ENCODE measurements at regions not wholly inside any gene's neighbourhood (a gene's known extent, or its start where the extent isn't known, plus 50 kb on each side); places are given as distances from the start of the nearest gene placed in this dataset.
"Not testable (repeated sequence)": the region's sequence is repeated elsewhere in the genome, so short reads cannot be mapped to it uniquely, and the experiment has no call there.

DNA sequence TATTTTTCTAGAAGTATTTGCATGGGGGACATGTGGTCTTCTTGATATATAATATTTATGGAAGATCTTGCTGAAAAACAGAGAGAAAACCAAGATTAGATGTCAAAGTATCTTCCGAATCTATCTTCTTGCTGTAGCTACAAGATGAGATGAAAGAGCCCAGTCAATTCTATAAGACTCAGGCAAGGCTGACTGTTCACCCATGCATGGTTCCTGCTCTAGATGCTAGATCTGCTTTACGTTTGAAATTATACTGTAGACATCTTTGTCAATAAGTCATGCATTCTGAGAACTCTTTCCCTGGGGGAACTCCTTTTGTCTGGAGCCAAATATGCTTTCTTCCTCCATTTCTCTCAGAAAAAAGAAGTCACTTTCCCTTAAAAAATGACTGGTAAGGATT, 1292.0 kb downstream of the XPNPEP1 start:
- DNase-seq: no peak

GRCh38 chr10:108629834-108630233, 1293.5 kb downstream of the XPNPEP1 start:
- DNase-seq: no peak

- no peak for DNase-seq
Observed at GRCh38 chr10:108624052-108624451, 1299.3 kb downstream of the XPNPEP1 start.

GRCh38 chr10:108620821-108621534, 1302.3 kb downstream of the XPNPEP1 start:
- DNase-seq: no peak

DNA sequence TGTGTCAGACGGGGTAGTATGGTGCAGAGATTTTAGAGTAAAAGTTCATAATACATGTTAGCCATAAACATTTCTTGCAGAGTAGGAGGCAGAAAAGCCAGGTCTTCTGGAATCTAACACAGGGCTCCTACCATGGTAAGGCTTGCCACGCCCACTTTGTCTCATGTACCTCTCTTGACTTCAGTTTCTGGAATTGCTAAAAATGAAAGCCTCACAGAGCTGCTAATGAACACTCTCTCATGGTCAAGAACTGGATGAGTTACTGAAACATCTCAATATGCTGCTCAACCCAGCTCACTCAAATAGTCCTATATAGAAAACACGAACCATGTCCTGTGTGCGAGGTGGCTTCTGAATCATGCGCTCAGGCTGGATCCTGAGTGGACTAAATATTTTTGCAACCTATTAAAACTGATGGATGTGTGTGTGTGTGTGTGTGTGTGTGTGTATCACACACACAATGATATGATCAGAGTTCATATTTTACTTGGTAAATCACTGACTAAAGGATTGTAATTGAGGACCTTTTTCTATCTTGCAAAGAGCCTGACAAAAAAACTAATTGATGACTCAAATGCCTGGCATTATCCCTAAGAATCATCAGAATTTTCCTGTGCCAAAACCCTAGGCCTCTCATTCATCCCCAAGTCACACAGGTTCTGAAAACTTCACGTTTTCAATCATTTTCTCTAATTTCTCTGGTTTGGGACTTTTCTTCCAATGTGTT, 1306.6 kb downstream of the XPNPEP1 start:
- no peak for DNase-seq

DNA sequence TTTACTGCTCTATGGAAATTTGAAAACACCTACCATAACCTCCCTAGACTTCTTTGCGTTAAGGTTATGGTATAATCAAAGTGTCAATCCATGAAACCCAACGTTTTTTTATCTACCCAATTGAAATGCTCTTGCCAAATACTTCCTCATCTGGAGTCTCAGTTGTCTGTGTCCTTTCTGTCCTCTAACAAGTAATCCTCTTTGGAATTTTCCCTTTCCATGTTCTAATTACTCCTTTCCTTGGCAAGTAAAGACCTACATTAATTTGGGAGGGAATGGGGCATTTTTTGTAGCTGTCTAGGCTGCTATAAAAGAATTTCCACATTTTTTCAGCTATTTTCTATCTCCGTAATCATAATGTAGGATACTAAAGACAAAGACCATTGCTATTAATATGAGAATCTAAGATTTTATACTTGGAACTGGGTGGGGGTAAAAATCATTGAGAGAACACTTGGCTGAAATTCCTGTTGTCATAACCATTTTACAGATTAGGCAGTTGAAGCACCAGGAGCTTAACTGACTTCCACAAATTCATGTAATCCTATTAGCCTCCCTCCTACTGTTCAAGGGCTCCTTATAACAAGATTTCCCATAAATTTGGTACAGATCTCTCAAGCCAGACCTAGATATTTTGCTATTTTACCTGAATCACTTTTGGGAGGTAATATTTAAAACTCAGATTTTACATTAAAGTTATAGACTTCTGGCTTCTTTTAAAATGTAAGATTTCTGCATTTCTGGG, 1307.6 kb downstream of the XPNPEP1 start:
- no peak for DNase-seq

- no peak for DNase-seq
Observed at GRCh38 chr10:108612485-108612884, 1310.8 kb downstream of the XPNPEP1 start.

DNA sequence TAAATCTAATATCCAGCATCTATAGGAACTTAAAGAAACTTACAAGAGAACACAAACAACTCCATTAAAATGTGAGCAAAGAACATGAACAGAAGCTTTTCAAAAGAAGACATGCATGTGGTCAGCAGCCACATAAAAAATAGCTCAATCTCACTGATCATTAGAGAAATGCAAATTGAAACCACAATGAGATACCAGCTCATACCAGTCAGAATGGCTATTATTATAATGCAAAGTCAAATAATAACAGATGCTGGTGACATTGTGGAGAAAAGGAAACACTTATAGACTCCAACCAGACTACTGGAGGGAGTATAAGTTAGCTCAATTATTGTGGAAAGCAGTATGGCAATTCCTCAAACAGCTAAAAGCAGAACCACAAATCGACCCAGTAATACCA, 1314.5 kb downstream of the XPNPEP1 start:
- no peak for DNase-seq

DNA sequence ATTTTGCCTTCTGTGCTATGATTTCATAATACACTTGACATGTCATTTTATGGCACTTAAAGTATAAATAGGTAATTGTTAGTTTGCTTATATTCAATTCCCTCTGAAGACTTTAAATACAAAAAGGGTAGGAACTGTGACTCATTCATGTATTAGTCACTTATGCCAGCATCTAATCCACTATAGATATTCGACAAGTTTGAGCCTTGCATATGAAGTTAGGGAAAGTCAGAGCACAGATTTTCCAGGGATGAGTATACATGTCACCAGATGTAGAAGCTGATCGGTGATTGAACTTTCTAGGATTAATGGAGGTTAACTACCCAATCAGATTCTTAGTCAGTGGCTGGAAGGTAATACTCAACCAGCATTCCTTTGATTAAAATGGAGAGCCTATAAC, 1321.5 kb downstream of the XPNPEP1 start:
- no peak for DNase-seq

- not testable (repeated sequence) for DNase-seq
Observed at GRCh38 chr10:108600511-108600910, 1322.8 kb downstream of the XPNPEP1 start.

GRCh38 chr10:108599317-108599716, 1324.0 kb downstream of the XPNPEP1 start:
- DNase-seq: not testable (repeated sequence)

DNA sequence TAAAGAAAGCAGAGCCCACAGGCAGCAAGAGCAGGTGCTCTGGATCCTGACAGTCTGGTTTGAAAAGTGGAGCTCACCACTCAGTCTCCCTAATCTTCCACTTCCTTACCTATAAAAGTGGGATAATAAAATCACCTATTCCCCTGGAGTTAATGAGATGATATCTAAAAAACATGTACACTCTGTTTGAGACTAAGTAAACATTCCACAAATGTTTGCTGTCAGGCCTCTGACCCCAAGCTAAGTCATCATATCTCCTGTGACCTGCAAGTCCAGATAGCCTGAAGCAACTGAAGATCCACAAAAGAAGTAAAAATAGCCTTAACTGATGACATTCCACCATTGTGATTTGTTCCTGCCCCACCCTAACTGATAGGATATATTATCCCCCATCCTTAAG, 1324.5 kb downstream of the XPNPEP1 start:
- DNase-seq: no peak

DNA sequence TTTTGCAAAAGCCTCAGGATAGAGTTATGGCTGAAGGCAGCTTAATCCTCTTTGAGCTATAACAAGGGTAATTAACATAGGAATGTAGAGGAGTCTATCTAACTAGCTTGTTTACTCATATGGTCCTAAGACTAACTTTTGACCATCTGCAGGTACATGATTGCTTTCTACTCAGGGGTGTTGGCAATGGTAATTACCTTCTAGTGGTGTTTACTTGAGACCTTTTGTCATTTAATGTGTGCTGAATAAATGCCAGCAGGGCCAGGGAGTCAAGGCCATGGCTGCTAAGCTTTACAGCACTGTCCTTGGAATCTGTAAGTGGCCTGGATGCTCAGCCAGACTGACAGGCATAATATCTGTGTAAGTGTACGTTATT, 1325.0 kb downstream of the XPNPEP1 start:
- DNase-seq: no peak

- DNase-seq: no peak
Observed at GRCh38 chr10:108597657-108598319, 1325.5 kb downstream of the XPNPEP1 start.

- DNase-seq: no peak
Observed at GRCh38 chr10:108597031-108597430, 1326.3 kb downstream of the XPNPEP1 start.

GRCh38 chr10:108592956-108593355, 1330.4 kb downstream of the XPNPEP1 start:
- DNase-seq: no peak

DNA sequence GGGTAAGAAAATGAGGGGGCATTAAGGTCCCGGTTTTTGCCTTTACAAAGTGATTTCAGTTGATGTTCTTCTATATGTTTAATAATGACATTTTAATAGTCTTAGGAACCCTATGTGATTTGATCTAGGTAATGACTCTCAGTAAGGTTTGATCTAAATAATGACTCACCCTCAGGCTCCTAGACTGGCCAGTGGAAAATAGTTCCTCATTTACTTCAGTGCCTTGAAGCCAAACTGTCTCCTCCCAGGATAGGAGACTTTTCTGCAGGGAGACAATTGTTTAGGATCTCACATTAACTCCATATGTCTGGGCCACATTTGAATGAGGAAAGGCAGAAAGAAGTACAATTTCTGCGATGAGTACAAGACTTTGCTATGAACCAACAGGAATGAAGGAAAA, 1331.9 kb downstream of the XPNPEP1 start:
- no peak for DNase-seq

- no peak for DNase-seq
Observed at GRCh38 chr10:108586424-108586823, 1336.9 kb downstream of the XPNPEP1 start.

DNA sequence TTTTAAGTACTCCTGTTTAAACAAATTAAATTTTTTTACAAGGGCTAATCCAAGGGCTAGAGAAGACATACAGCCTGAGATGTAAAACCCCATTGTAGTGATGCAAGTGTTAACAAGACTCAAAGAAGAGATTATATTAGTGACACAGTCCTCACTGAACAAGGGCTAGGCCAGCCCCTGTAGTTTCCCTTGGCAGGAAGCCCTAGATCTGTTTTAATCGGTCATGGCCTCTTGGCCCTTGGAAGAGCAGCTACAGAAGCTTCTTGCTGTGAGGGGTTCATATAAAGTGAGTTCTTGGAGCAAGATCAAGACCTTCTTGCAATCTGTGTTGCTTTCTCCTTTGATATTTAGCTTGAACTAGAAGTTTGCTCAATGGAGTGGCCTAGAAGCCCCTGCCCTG, 1339.4 kb downstream of the XPNPEP1 start:
- DNase-seq: no peak

DNA sequence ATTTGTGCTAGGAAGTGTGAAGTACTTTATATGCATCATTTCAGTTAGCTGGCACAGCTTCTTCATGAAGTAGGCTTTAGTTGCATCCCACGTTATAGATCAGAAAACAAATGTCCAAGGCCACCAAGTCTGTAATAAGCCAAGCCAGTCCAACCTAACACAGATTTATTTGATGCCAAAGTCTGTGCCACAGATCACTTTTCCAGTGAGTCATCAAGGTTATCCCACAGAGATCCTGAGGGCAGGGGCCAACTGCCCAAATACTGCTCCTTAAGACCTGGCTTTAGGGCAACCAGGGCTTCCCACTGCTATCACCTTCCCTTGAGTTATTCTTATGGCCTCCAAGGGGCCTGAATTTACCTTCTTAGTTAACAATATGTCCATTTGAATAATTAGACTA, 1340.4 kb downstream of the XPNPEP1 start:
- no peak for DNase-seq

GRCh38 chr10:108582387-108582786, 1340.9 kb downstream of the XPNPEP1 start:
- no peak for DNase-seq

DNA sequence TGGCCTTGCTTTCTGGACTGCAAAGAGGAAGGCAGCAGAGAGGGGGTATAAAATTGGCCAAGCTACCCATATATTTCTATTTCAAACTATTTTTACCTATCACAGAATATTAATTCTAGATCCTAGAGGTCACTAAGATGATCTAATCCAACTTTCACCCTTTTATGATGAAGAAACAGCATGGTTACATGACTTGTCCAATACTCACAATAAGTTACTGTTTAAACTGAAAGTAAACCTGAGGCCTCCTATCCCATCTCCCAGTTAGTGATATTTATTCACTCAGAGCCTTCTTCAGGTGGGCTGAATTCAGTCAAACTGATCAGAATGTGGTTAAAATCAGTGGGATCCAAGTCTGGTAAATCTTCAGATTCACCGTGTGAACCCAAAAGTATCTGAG, 1345.1 kb downstream of the XPNPEP1 start:
- DNase-seq: no peak

- no peak for DNase-seq
Observed at GRCh38 chr10:108574233-108574632, 1349.1 kb downstream of the XPNPEP1 start.

Data from femur (tissue), 1 donor.